ENCODE measurements at regions not wholly inside any gene's neighbourhood (a gene's known extent, or its start where the extent isn't known, plus 50 kb on each side); places are given as distances from the start of the nearest gene placed in this dataset.
A peak's percentile ranks its signal among the peaks of the same experiment; 100 is the strongest.
"Not testable (repeated sequence)": the region's sequence is repeated elsewhere in the genome, so short reads cannot be mapped to it uniquely, and the experiment has no call there.

- TF ChIP-seq POLR2A (IDR thresholded peaks at IDR 0.05; ENCODE audit: low read length): no peak
- TF ChIP-seq GATA1 (IDR thresholded peaks at IDR 0.05; ENCODE audit: low read depth, low read length): no peak
Measured at GRCh38 chr6:95856876-95857364, 158.9 kb upstream of the FUT9 start.

DNA sequence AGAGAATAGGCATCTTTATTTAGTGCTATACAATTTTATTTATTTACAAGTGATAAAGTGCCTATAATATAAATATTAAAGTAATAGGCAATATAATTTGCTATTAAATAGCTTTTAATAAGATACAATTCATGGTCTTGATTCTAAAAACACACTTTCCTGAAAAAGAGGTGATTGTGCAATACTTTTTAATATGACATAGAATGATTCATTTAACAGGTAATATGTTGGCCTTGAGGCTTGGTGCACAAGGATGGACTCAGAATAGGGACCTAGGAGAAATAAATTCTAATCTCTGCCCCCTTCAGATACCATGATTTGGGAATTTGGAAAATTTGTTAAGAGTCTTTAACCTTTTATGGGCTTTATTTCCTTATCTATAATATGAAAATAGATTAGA is 149.9 kb upstream of the FUT9 start:
- no peak for DNase-seq
- TF ChIP-seq POLR2A (IDR thresholded peaks at IDR 0.05; ENCODE audit: low read length): no peak

More at GRCh38 chr6:95856876-95857364, 158.9 kb upstream of the FUT9 start:
- DNase-seq: no peak

DNA sequence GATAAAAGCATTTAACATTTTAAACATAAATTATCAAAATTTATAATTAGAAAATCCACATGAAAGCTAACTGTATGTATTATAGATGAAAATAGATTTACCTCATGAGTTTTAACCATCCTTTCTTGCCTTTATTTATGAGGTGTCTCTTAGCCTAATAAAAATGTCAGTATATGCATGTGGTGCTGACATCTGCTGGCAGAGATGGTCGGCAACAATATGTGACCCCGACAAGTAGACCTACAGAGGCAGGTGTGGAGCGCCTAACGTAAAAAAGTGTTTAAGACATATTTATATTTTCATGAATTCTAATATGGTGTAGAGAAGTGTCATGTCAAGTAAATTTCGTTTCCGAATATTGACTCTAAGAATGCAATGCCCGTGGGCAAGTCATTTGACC is 149.0 kb upstream of the FUT9 start:
- peak in 1 of 2 experiments; percentile 12 for DNase-seq
- TF ChIP-seq GATA1 (IDR thresholded peaks at IDR 0.05; ENCODE audit: low read depth, low read length): no peak
- TF ChIP-seq POLR2A (IDR thresholded peaks at IDR 0.05; ENCODE audit: low read length): no peak

GRCh38 chr6:95867205-95867604 is 148.6 kb upstream of the FUT9 start:
- no peak for DNase-seq
- no peak for TF ChIP-seq GATA1 (IDR thresholded peaks at IDR 0.05; ENCODE audit: low read depth, low read length)
- no peak for TF ChIP-seq POLR2A (IDR thresholded peaks at IDR 0.05; ENCODE audit: low read length)

DNA sequence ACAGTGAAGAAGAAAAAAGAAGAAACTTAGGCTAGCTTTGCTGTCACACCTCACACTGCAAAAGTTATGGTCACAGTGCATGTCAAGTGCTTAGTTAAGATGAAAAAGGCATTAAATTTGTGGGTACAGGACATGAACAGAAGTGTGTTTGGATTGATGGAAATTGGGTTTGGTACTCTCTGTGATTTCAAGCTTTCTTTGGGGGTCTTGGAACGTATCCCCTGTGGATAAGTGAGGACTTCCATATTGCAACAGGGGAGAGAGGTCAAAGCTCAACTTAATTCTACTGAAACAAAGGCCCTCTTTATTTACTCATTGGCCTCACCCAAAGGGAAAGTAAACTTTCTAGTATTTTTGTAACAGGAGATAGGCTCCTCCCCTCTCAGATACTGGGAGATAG is 138.3 kb upstream of the FUT9 start:
- no peak for TF ChIP-seq GATA1 (IDR thresholded peaks at IDR 0.05; ENCODE audit: low read depth, low read length)
- no peak for TF ChIP-seq POLR2A (IDR thresholded peaks at IDR 0.05; ENCODE audit: low read length)
- DNase-seq: no peak

DNA sequence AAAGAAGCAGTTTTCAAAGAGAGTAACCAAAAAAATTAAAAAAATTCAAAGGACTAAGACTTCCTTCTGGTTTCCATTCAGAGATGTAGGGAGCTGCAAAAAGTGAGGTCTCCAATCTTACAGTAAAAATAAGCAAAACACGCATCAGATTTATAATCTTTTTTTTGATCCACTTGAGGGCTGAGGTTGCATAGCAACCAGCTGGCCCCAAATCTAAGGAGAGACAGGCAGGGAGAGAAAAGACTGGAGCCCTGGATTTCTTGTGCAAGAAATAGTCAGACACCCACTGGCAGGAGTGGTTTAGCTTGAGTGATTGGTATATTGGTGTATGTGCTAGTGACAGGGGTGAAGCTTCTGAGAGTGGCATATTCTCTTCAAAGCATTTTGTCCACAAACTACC is 135.9 kb upstream of the FUT9 start:
- no peak for DNase-seq

GRCh38 chr6:95882371-95882770 is 133.4 kb upstream of the FUT9 start:
- no peak for DNase-seq
- TF ChIP-seq POLR2A (IDR thresholded peaks at IDR 0.05; ENCODE audit: low read length) (no peak), GATA1 (IDR thresholded peaks at IDR 0.05; ENCODE audit: low read depth, low read length) (no peak)

More for the DNA sequence above, 135.9 kb upstream of the FUT9 start:
- TF ChIP-seq GATA1 (IDR thresholded peaks at IDR 0.05; ENCODE audit: low read depth, low read length) (no peak), POLR2A (IDR thresholded peaks at IDR 0.05; ENCODE audit: low read length) (no peak)

DNA sequence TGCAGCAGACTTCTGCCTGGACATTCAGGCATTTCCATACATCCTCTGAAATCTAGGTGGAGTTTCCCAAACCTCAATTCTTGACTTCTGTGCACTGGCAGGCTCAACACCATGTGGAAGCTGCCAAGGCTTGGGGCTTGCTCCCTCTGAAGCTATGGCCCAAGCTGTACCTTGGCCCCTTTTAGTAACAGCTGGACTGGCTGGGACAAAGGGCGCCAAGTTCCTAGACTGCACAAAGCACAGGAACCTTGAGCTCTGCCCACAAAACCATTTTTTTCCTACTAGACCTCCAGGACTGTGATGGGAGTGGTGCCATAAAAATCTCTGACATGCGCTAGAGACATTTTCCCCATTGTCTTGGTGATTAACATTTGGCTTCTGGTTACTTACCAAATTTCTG is 127.1 kb upstream of the FUT9 start:
- DNase-seq: not testable (repeated sequence)

DNA sequence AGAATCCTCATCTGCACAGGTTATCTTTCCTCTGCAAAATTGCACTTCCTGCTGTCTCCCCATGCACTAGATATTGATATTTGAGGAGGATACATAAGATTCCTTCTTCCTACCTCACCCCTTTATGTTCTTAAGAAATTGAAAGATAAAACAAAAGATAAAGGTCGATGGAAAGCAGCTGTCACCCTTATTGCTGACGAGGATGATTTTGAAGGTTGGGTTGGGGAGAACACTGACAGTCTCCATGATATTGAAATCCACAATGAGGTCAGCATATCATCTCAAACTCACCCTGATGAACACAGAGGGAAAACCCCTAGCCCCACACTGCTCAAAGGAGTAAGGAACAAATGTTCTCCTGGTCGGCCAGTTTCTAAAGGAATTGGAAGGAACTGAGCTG is 110.6 kb upstream of the FUT9 start:
- no peak for DNase-seq
- TF ChIP-seq POLR2A (IDR thresholded peaks at IDR 0.05; ENCODE audit: low read length) (no peak), GATA1 (IDR thresholded peaks at IDR 0.05; ENCODE audit: low read depth, low read length) (no peak)

- no peak for TF ChIP-seq POLR2A (IDR thresholded peaks at IDR 0.05; ENCODE audit: low read length)
- TF ChIP-seq GATA1 (IDR thresholded peaks at IDR 0.05; ENCODE audit: low read depth, low read length): no peak
- DNase-seq: no peak
Measured at GRCh38 chr6:95917034-95917433, 98.7 kb upstream of the FUT9 start.

DNA sequence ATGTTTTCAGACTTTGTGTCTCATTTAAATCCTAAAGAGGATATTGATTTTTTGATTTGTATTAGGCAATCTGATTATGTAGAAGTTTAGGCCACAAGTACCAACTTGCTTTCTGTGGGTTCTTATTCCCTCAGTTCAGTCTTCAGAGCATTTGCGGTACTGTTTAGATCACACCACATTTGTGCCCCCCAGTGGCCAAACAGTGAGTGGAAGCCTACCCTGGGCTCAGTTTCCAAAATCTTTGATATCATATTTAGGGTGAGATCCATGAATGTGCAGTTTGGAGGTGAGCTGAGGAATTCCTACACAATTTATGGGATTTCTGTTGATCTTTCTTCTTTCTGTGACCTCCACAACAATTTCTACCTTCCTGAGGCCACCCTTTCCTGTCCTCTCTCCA is 92.3 kb upstream of the FUT9 start:
- TF ChIP-seq GATA1 (IDR thresholded peaks at IDR 0.05; ENCODE audit: low read depth, low read length) (no peak), POLR2A (IDR thresholded peaks at IDR 0.05; ENCODE audit: low read length) (no peak)
- peak; percentile 0 to 13 for DNase-seq

GRCh38 chr6:95935736-95936135 is 80.0 kb upstream of the FUT9 start:
- TF ChIP-seq GATA1 (IDR thresholded peaks at IDR 0.05; ENCODE audit: low read depth, low read length) (no peak), POLR2A (IDR thresholded peaks at IDR 0.05; ENCODE audit: low read length) (no peak)
- DNase-seq: no peak

- TF ChIP-seq POLR2A (IDR thresholded peaks at IDR 0.05; ENCODE audit: low read length) (no peak), GATA1 (IDR thresholded peaks at IDR 0.05; ENCODE audit: low read depth, low read length) (no peak)
- no peak for DNase-seq
Measured at GRCh38 chr6:95946906-95947305, 68.9 kb upstream of the FUT9 start.

DNA sequence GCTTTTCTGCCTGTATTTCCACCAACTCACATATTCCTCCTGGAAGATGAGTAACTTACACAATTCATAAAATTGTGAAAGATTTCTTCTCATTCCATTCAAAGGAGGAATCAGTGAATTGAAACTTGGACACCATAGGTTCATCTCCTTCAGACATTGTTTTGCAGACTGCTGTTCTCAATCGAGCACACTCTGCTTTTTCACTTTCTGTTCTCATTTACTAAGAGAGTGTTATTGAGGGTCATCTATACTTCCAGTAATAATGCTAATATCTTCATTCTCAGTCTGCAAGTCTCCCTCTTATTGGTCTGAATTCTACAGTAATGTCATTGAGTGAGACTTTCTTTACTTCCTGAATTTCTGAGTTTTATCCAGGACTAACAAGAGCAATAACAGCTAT is 67.5 kb upstream of the FUT9 start:
- no peak for DNase-seq
- no peak for TF ChIP-seq POLR2A (IDR thresholded peaks at IDR 0.05; ENCODE audit: low read length)
- TF ChIP-seq GATA1 (IDR thresholded peaks at IDR 0.05; ENCODE audit: low read depth, low read length): no peak

- TF ChIP-seq GATA1 (IDR thresholded peaks at IDR 0.05; ENCODE audit: low read depth, low read length) (no peak), POLR2A (IDR thresholded peaks at IDR 0.05; ENCODE audit: low read length) (no peak)
- DNase-seq: no peak
Measured at GRCh38 chr6:95949985-95950384, 65.8 kb upstream of the FUT9 start.

- DNase-seq: no peak
- TF ChIP-seq POLR2A (IDR thresholded peaks at IDR 0.05; ENCODE audit: low read length) (no peak), GATA1 (IDR thresholded peaks at IDR 0.05; ENCODE audit: low read depth, low read length) (no peak)
Measured at GRCh38 chr6:95958686-95959085, 57.1 kb upstream of the FUT9 start.
